Frontal cortex (tissue), 3 donors: ENCODE measurements at regions not wholly inside any gene's neighbourhood (a gene's known extent, or its start where the extent isn't known, plus 50 kb on each side); places are given as distances from the start of the nearest gene placed in this dataset.

Experiments used
- DNase-seq, 2 donors: peaks; one replicate each; pipeline ENCODE4 v3.0.0; 2012; ENCODE audit warnings: low spot score in 2 of 2
- FAIRE-seq: peaks from 2 replicates; lab custom pipeline; 2012; peaks lifted over from hg19 to GRCh38; lab: Jason Lieb, UNC
- donor health status: control.
- donor health status: control.
- donor health status: control.

- FAIRE-seq = no peak
- DNase-seq = no peak
Measured at GRCh38 chr16:49910541-49911071, 54.7 kb upstream of the ZNF423 start.

GRCh38 chr16:49911430-49911829 is 55.5 kb upstream of the ZNF423 start:
- FAIRE-seq = no peak
- DNase-seq = no peak

GRCh38 chr16:49912721-49913120 is 56.8 kb upstream of the ZNF423 start:
- DNase-seq (no peak), FAIRE-seq (no peak)

- DNase-seq (no peak), FAIRE-seq (no peak)
Measured at GRCh38 chr16:49913720-49914119, 57.8 kb upstream of the ZNF423 start.

- FAIRE-seq (no peak), DNase-seq (no peak)
Measured at GRCh38 chr16:49914657-49915056, 58.7 kb upstream of the ZNF423 start.

- FAIRE-seq (no peak), DNase-seq (no peak)
Measured at GRCh38 chr16:49918257-49918656, 62.3 kb upstream of the ZNF423 start.

- DNase-seq = no peak
- no peak for FAIRE-seq
Measured at GRCh38 chr16:49919327-49919726, 63.4 kb upstream of the ZNF423 start.

- DNase-seq (no peak), FAIRE-seq (no peak)
Measured at GRCh38 chr16:49920397-49920796, 64.5 kb upstream of the ZNF423 start.

- DNase-seq (no peak), FAIRE-seq (no peak)
Measured at GRCh38 chr16:49921106-49921505, 65.2 kb upstream of the ZNF423 start.

GRCh38 chr16:49921791-49922456 is 66.0 kb upstream of the ZNF423 start:
- FAIRE-seq (no peak), DNase-seq (peak in 1 of 2 donors; percentile 75)

- DNase-seq (no peak), FAIRE-seq (no peak)
Measured at GRCh38 chr16:49923411-49923810, 67.5 kb upstream of the ZNF423 start.

- no peak for DNase-seq
- no peak for FAIRE-seq
Measured at GRCh38 chr16:49924078-49924477, 68.2 kb upstream of the ZNF423 start.

- DNase-seq = no peak
Measured at GRCh38 chr16:49926941-49927340, 71.0 kb upstream of the ZNF423 start.

GRCh38 chr16:49928176-49929041 is 72.5 kb upstream of the ZNF423 start:
- DNase-seq = no peak
- no peak for FAIRE-seq

More at GRCh38 chr16:49926941-49927340, 71.0 kb upstream of the ZNF423 start:
- FAIRE-seq = no peak

- no peak for FAIRE-seq
- DNase-seq = no peak
Measured at GRCh38 chr16:49929626-49930025, 73.7 kb upstream of the ZNF423 start.

- DNase-seq (no peak), FAIRE-seq (no peak)
Measured at GRCh38 chr16:49930841-49931240, 74.9 kb upstream of the ZNF423 start.

GRCh38 chr16:49931266-49931665 is 75.4 kb upstream of the ZNF423 start:
- FAIRE-seq = no peak
- no peak for DNase-seq

GRCh38 chr16:49931916-49932315 is 76.0 kb upstream of the ZNF423 start:
- FAIRE-seq (no peak), DNase-seq (no peak)

GRCh38 chr16:49932434-49932833 is 76.5 kb upstream of the ZNF423 start:
- FAIRE-seq = no peak
- DNase-seq = no peak

- FAIRE-seq (no peak), DNase-seq (no peak)
Measured at GRCh38 chr16:49932946-49933345, 77.0 kb upstream of the ZNF423 start.

GRCh38 chr16:49936791-49937190 is 80.9 kb upstream of the ZNF423 start:
- no peak for DNase-seq
- no peak for FAIRE-seq
